ENCODE measurements at regions not wholly inside any gene's neighbourhood (a gene's known extent, or its start where the extent isn't known, plus 50 kb on each side); places are given as distances from the start of the nearest gene placed in this dataset.

- no peak overlapping the region for H3K4me3 ChIP-seq (replicated peaks; ENCODE audit: low read depth, low read length)
- no peak for DNase-seq (ENCODE audit: extremely low read depth, low read depth)
- no peak for TF ChIP-seq CTCF (IDR thresholded peaks at IDR 0.05; ENCODE audit: low read depth, low read length, missing control alignments)
Measured at GRCh38 chr12:90515199-90516175, 439.5 kb downstream of the CCER1 start.

GRCh38 chr12:90514325-90514724 lies 440.7 kb downstream of the CCER1 start:
- no peak for TF ChIP-seq CTCF (IDR thresholded peaks at IDR 0.05; ENCODE audit: low read depth, low read length, missing control alignments)
- peak; percentile 61 for DNase-seq (ENCODE audit: extremely low read depth, low read depth)
- H3K4me3 ChIP-seq (replicated peaks; ENCODE audit: low read depth, low read length): no peak overlapping the region

GRCh38 chr12:90512518-90512917 lies 442.5 kb downstream of the CCER1 start:
- no peak for DNase-seq (ENCODE audit: extremely low read depth, low read depth)
- TF ChIP-seq CTCF (IDR thresholded peaks at IDR 0.05; ENCODE audit: low read depth, low read length, missing control alignments): no peak
- H3K4me3 ChIP-seq (replicated peaks; ENCODE audit: low read depth, low read length): no peak overlapping the region

- H3K4me3 ChIP-seq (replicated peaks; ENCODE audit: low read depth, low read length): no peak overlapping the region
- DNase-seq (ENCODE audit: extremely low read depth, low read depth): no peak
- no peak for TF ChIP-seq CTCF (IDR thresholded peaks at IDR 0.05; ENCODE audit: low read depth, low read length, missing control alignments)
Measured at GRCh38 chr12:90510948-90511347, 444.0 kb downstream of the CCER1 start.

- TF ChIP-seq CTCF (IDR thresholded peaks at IDR 0.05; ENCODE audit: low read depth, low read length, missing control alignments): no peak
- no peak for DNase-seq (ENCODE audit: extremely low read depth, low read depth)
- H3K4me3 ChIP-seq (replicated peaks; ENCODE audit: low read depth, low read length): no peak overlapping the region
Measured at GRCh38 chr12:90504806-90505205, 450.2 kb downstream of the CCER1 start.

GRCh38 chr12:90502070-90502469 lies 452.9 kb downstream of the CCER1 start:
- DNase-seq (ENCODE audit: extremely low read depth, low read depth): no peak
- no peak for TF ChIP-seq CTCF (IDR thresholded peaks at IDR 0.05; ENCODE audit: low read depth, low read length, missing control alignments)
- no peak overlapping the region for H3K4me3 ChIP-seq (replicated peaks; ENCODE audit: low read depth, low read length)
